Fibroblast of peridontal ligament (primary cell): ENCODE measurements at regions not wholly inside any gene's neighbourhood (a gene's known extent, or its start where the extent isn't known, plus 50 kb on each side); places are given as distances from the start of the nearest gene placed in this dataset.

Experiments used
- DNase-seq: peaks from one replicate; pipeline ENCODE4 v3.0.0-alpha.2; 2010; ENCODE audit errors: extremely low read depth

- no peak for DNase-seq
These were observed 108.4 kb upstream of the RASGRP1 start for GRCh38 chr15:38672814-38673670.

GRCh38 chr15:38674448-38674847 lies 109.8 kb upstream of the RASGRP1 start:
- no peak for DNase-seq

GRCh38 chr15:38678281-38678680 lies 113.7 kb upstream of the RASGRP1 start:
- no peak for DNase-seq

GRCh38 chr15:38680775-38681174 lies 116.2 kb upstream of the RASGRP1 start:
- DNase-seq: no peak

GRCh38 chr15:38682363-38682762 lies 117.7 kb upstream of the RASGRP1 start:
- DNase-seq: no peak

- DNase-seq: no peak
These were observed 118.2 kb upstream of the RASGRP1 start for GRCh38 chr15:38682861-38683260.

GRCh38 chr15:38683382-38684242 lies 119.0 kb upstream of the RASGRP1 start:
- DNase-seq: peak; percentile 60

GRCh38 chr15:38684440-38685010 lies 119.9 kb upstream of the RASGRP1 start:
- DNase-seq: no peak

- DNase-seq: no peak
These were observed 121.2 kb upstream of the RASGRP1 start for GRCh38 chr15:38685686-38686339.

GRCh38 chr15:38687340-38687739 lies 122.7 kb upstream of the RASGRP1 start:
- DNase-seq: peak; percentile 68

GRCh38 chr15:38687775-38688495 lies 123.3 kb upstream of the RASGRP1 start:
- DNase-seq: no peak

GRCh38 chr15:38688761-38689160 lies 124.1 kb upstream of the RASGRP1 start:
- no peak for DNase-seq

- DNase-seq: no peak
These were observed 124.9 kb upstream of the RASGRP1 start for GRCh38 chr15:38689522-38689921.

GRCh38 chr15:38690216-38690615 lies 125.6 kb upstream of the RASGRP1 start:
- DNase-seq: no peak

GRCh38 chr15:38690719-38691332 lies 126.2 kb upstream of the RASGRP1 start:
- DNase-seq: peak; percentile 81

GRCh38 chr15:38691377-38691776 lies 126.8 kb upstream of the RASGRP1 start:
- no peak for DNase-seq

- no peak for DNase-seq
These were observed 127.6 kb upstream of the RASGRP1 start for GRCh38 chr15:38691965-38692788.

- no peak for DNase-seq
These were observed 128.1 kb upstream of the RASGRP1 start for GRCh38 chr15:38692789-38693062.

- DNase-seq: no peak
These were observed 130.9 kb upstream of the RASGRP1 start for GRCh38 chr15:38695249-38696108.
